Lower leg skin (tissue), 3 donors: ENCODE measurements at regions not wholly inside any gene's neighbourhood (a gene's known extent, or its start where the extent isn't known, plus 50 kb on each side); places are given as distances from the start of the nearest gene placed in this dataset.

Source experiments
- CTCF ChIP-seq, 3 donors: fragments of 450-650 bp; IDR thresholded peaks; one replicate each; pipeline ENCODE4 v1.5.1; 2016; ENCODE audit warnings: antibody characterized with exemption in 3 of 3, mild to moderate bottlenecking in 3 of 3, moderate library complexity in 2 of 3
- POLR2A ChIP-seq, 2 donors: fragments of 450-650 bp; IDR thresholded peaks; one replicate each; pipeline ENCODE4 v1.6.1; 2016 to 2017; ENCODE audit warnings: antibody characterized with exemption in 2 of 2, mild to moderate bottlenecking in 1 of 2, moderate library complexity in 1 of 2

- TF ChIP-seq POLR2A (IDR thresholded peaks at IDR 0.05), result no peak
- TF ChIP-seq CTCF (IDR thresholded peaks at IDR 0.05), result no peak
Observed at GRCh38 chr1:113199760-113200455, 126.9 kb downstream of the LRIG2 start.
